GM12878 (cell line): ENCODE measurements at regions not wholly inside any gene's neighbourhood (a gene's known extent, or its start where the extent isn't known, plus 50 kb on each side); places are given as distances from the start of the nearest gene placed in this dataset.

Experiments used
- ATF2 ChIP-seq: IDR thresholded peaks from 2 replicates; pipeline ENCODE4 v1.6.1; 2012; ENCODE audit warnings: low read length, inconsistent platforms
- BCL11A ChIP-seq: IDR thresholded peaks from 2 replicates; pipeline ENCODE4 v1.6.1; 2011; ENCODE audit warnings: low read depth, low read length
- CTCF ChIP-seq, 3 experiments: IDR thresholded peaks in 2 of 3; conservative IDR thresholded peaks in 1 of 3; 2 replicates each; pipeline ENCODE4 v1.5.1; 2011; ENCODE audit warnings: low read depth in 3 of 3, low read length in 3 of 3, mild to moderate bottlenecking in 3 of 3, control low read depth in 2 of 3, moderate library complexity in 2 of 3, inconsistent platforms in 1 of 3, mixed read lengths in 1 of 3; ENCODE audit not compliant: control insufficient read depth in 2 of 3, insufficient read depth in 1 of 3; ENCODE audit errors: extremely low read depth in 1 of 3
- ELK1 ChIP-seq: IDR thresholded peaks from 2 replicates; pipeline ENCODE4 v1.6.1; 2012; ENCODE audit warnings: low read depth, low read length, improper control_type of control experiment
- ETV6 ChIP-seq, 2 experiments: fragments of 450-650 bp in 1 of 2; IDR thresholded peaks in 1 of 2; conservative IDR thresholded peaks in 1 of 2; 2 replicates each; pipeline ENCODE4 v1.6.1; 2014; ENCODE audit warnings: antibody characterized with exemption in 1 of 2, borderline replicate concordance in 1 of 2, low read depth in 1 of 2, mild to moderate bottlenecking in 1 of 2, moderate library complexity in 1 of 2
- GABPA ChIP-seq: IDR thresholded peaks from 2 replicates; pipeline ENCODE4 v1.6.1; 2014; ENCODE audit warnings: antibody characterized with exemption, low read depth, mild to moderate bottlenecking, inconsistent platforms
- GATAD2B ChIP-seq: fragments of 450-650 bp; conservative IDR thresholded peaks from 2 replicates; pipeline ENCODE4 v1.6.1; 2017; ENCODE audit warnings: low read depth, mild to moderate bottlenecking, moderate library complexity
- IKZF1 ChIP-seq: fragments of 450-650 bp; conservative IDR thresholded peaks from 2 replicates; pipeline ENCODE4 v1.6.1; 2017; ENCODE audit warnings: antibody characterized with exemption, mild to moderate bottlenecking
- IRF4 ChIP-seq: IDR thresholded peaks from 2 replicates; pipeline ENCODE4 v1.6.1; 2011; ENCODE audit warnings: low read depth, low read length
- MEF2A ChIP-seq: IDR thresholded peaks from 2 replicates; pipeline ENCODE4 v1.6.1; 2011; ENCODE audit warnings: low read depth, mild to moderate bottlenecking, low read length, moderate library complexity; ENCODE audit not compliant: insufficient read depth
- MYB ChIP-seq: fragments of 150-350 bp; IDR thresholded peaks from 2 replicates; pipeline ENCODE4 v1.6.1; 2014; ENCODE audit warnings: mild to moderate bottlenecking, low read depth, low read length, borderline replicate concordance
- NFIC ChIP-seq: IDR thresholded peaks from 2 replicates; pipeline ENCODE4 v1.6.1; 2012; ENCODE audit warnings: low read depth, mild to moderate bottlenecking, inconsistent platforms, low read length, moderate library complexity
- RAD51 ChIP-seq: fragments of 450-650 bp; IDR thresholded peaks from 2 replicates; pipeline ENCODE4 v1.6.1; 2016; ENCODE audit warnings: moderate library complexity, mild to moderate bottlenecking, inconsistent platforms
- RELB ChIP-seq: fragments of 450-650 bp; IDR thresholded peaks from 2 replicates; pipeline ENCODE4 v1.6.1; 2017; ENCODE audit warnings: low read depth, mild to moderate bottlenecking, moderate library complexity
- SKIL ChIP-seq: fragments of 450-650 bp; IDR thresholded peaks from 2 replicates; pipeline ENCODE4 v1.6.1; 2017; ENCODE audit warnings: mild to moderate bottlenecking, low read depth, inconsistent platforms; ENCODE audit not compliant: poor library complexity, severe bottlenecking
- SPI1 ChIP-seq: IDR thresholded peaks from 2 replicates; pipeline ENCODE4 v1.6.1; 2011; ENCODE audit warnings: low read depth, mild to moderate bottlenecking, low read length, moderate library complexity, borderline replicate concordance; ENCODE audit not compliant: insufficient read depth
- SRF ChIP-seq, 2 experiments: IDR thresholded peaks; 2 replicates each; pipeline ENCODE4 v1.6.1; 2011; ENCODE audit warnings: low read depth in 2 of 2, low read length in 2 of 2, mild to moderate bottlenecking in 1 of 2, moderate library complexity in 1 of 2
- TCF12 ChIP-seq: IDR thresholded peaks from 2 replicates; pipeline ENCODE4 v1.6.1; 2011; ENCODE audit warnings: low read depth, mild to moderate bottlenecking, low read length
- TCF7 ChIP-seq: IDR thresholded peaks from 2 replicates; pipeline ENCODE4 v1.6.1; 2014; ENCODE audit warnings: antibody characterized with exemption, borderline replicate concordance
- ZNF622 ChIP-seq: fragments of 450-650 bp; IDR thresholded peaks from 2 replicates; pipeline ENCODE4 v1.6.1; 2017; ENCODE audit warnings: mild to moderate bottlenecking, inconsistent platforms
- TF ChIP-seq, protein P1 (sequence below): IDR thresholded peaks from 2 replicates; pipeline ENCODE4 v1.6.1; 2011; ENCODE audit warnings: borderline replicate concordance, low read depth, mild to moderate bottlenecking, moderate library complexity, mixed read lengths, low read length; ENCODE audit not compliant: insufficient read depth; ENCODE audit errors: extremely low read length

DNA sequence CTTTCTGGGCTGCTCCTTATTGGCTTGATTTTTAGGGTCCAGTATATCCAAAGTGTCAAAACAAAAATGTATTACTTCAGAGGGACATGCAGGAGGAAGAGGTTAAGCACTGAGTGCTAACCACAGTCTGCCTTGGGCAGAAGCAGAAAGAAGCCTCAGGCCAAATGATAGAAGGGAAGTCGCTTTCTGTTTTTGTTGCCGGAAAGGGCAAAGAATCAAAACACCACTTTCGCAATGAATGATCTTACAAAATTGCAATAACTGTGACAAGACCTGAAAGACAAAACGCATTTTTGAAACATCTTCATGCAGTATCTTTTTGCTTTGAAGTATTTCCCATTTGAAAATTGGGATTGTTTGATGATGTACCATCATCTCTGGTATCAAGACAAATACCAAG lies 70.1 kb upstream of the PICALM start (continued):
- TF ChIP-seq IRF4: peak; percentile 66; the same call in 1 of the 2 replicates
- TF ChIP-seq BCL11A: peak; percentile 55; the same call in 1 of the 2 replicates
- TF ChIP-seq MYB: no peak
- TF ChIP-seq MEF2A: peak; percentile 25; the same call in 1 of the 2 replicates
- TF ChIP-seq SPI1: peak; percentile 69; the same call in 1 of the 2 replicates
- peak; percentile 49 for TF ChIP-seq IKZF1
- TF ChIP-seq TCF12: no peak
- TF ChIP-seq GABPA: 0 out of 2 replicates have a peak, but pooled peaks have one; percentile 46
- peak in 1 of 2 experiments; percentile 94; a peak in 2 of 4 replicates for TF ChIP-seq ETV6 (conservative IDR thresholded peaks at IDR 0.05 in 1 of 2, IDR thresholded peaks at IDR 0.05 in 1 of 2; ENCODE audit: borderline replicate concordance in 1 of 2, low read depth in 1 of 2)
- no peak for TF ChIP-seq RAD51
- TF ChIP-seq NFIC: peak; percentile 82
- TF ChIP-seq TCF7: peak; percentile 67; the same call in 1 of the 2 replicates
- no peak for TF ChIP-seq GATAD2B
- no peak for TF ChIP-seq RELB
- no peak for TF ChIP-seq ZNF622
- TF ChIP-seq ELK1: no peak
- TF ChIP-seq ATF2: peak; percentile 75
- TF ChIP-seq, protein P1, sequence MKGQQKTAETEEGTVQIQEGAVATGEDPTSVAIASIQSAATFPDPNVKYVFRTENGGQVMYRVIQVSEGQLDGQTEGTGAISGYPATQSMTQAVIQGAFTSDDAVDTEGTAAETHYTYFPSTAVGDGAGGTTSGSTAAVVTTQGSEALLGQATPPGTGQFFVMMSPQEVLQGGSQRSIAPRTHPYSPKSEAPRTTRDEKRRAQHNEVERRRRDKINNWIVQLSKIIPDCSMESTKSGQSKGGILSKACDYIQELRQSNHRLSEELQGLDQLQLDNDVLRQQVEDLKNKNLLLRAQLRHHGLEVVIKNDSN: no peak
- no peak for TF ChIP-seq CTCF (IDR thresholded peaks at IDR 0.05 in 2 of 3, conservative IDR thresholded peaks at IDR 0.05 in 1 of 3; ENCODE audit: control insufficient read depth in 2 of 3, extremely low read depth in 1 of 3, insufficient read depth in 1 of 3, low read depth in 3 of 3, low read length in 3 of 3)
- no peak for TF ChIP-seq SRF (IDR thresholded peaks at IDR 0.05; ENCODE audit: low read depth in 2 of 2, low read length in 2 of 2)
- peak; percentile 65 for TF ChIP-seq SKIL
